ENCODE measurements at regions not wholly inside any gene's neighbourhood (a gene's known extent, or its start where the extent isn't known, plus 50 kb on each side); places are given as distances from the start of the nearest gene placed in this dataset.
"Not testable (repeated sequence)": the region's sequence is repeated elsewhere in the genome, so short reads cannot be mapped to it uniquely, and the experiment has no call there.

DNA sequence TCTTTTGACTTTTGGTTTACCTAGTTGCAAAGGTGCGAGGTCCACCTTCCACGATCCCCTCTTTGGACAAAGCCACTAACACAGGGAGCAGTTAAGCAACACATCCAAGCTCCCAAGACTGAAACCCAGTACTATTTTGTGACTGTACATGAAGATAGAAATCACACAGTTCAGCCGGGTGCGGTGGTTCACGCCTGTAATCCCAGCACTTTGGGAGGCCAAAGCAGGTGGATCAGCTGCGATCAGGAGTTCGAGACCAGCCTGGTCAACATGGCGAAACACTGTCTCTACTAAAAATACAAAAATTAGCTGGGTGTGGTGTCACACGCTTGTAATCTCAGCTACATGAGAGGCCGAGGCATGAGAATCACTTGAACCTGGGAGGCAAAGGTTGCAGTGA is 382.8 kb upstream of the AUTS2 start:
- BruUV-seq (replicated peaks); in situ Hi-C loops (cut with MboI; ENCODE audit: low sequenced_read_pairs); dilution Hi-C loops (cut with HindIII; ENCODE audit: low sequenced_read_pairs, unreplicated experiment); H3K27ac ChIP-seq (ENCODE audit: insufficient read depth, low read length); ATAC-seq (ENCODE audit: low read depth); H2BK20ac ChIP-seq (ENCODE audit: low read depth, low read length); POLR2A ChIA-PET (ENCODE audit: unreplicated experiment); H4K91ac ChIP-seq (ENCODE audit: insufficient read depth, low read depth, low read length); H3K9me1 ChIP-seq (ENCODE audit: insufficient read depth, low read length); H3K79me1 ChIP-seq (ENCODE audit: low read depth in 1 of 2, low read length in 2 of 2); H2AK9ac ChIP-seq (replicated peaks; ENCODE audit: low read depth, low read length, poor library complexity); H4K20me1 ChIP-seq (ENCODE audit: insufficient read depth, low read length); H3K4me2 ChIP-seq (ENCODE audit: low read depth, low read length); H3K18ac ChIP-seq (ENCODE audit: low read depth, low read length); H3K9ac ChIP-seq (ENCODE audit: low read depth, low read length); H3K36me3 ChIP-seq (ENCODE audit: control insufficient read depth, insufficient read depth, low read length); H2AFZ ChIP-seq (replicated peaks; ENCODE audit: low read length, poor library complexity); H3K4ac ChIP-seq (ENCODE audit: low read depth, low read length); H3K14ac ChIP-seq (replicated peaks; ENCODE audit: low read depth, low read length); H4K5ac ChIP-seq (ENCODE audit: low read depth, low read length); intact Hi-C loops (cut with micrococcal nuclease); DNase-seq; H4K8ac ChIP-seq (ENCODE audit: low read depth in 2 of 2, low read length in 2 of 2); H3K27me3 ChIP-seq (ENCODE audit: control insufficient read depth, insufficient read depth, low read length); H3K23ac ChIP-seq (ENCODE audit: low read depth, low read length); H2BK15ac ChIP-seq (ENCODE audit: low read depth, low read length); CTCF ChIA-PET; H2AK5ac ChIP-seq (ENCODE audit: low read depth, low read length); H3K56ac ChIP-seq (ENCODE audit: extremely low read depth, insufficient read depth, low read length); H3K4me1 ChIP-seq (ENCODE audit: control insufficient read depth, insufficient read depth, low read length); H3K4me3 ChIP-seq (ENCODE audit: insufficient read depth, low read depth, low read length); H2BK5ac ChIP-seq (ENCODE audit: low read depth, low read length, poor library complexity, severe bottlenecking); H2BK120ac ChIP-seq (ENCODE audit: low read depth, low read length): not testable (repeated sequence)
- WGBS, 2 experiments (ENCODE audit: extremely low coverage in 2 of 2, insufficient read length in 1 of 2): no CpG with 5 or more reads among the region's 10 CpGs
- H3K9me3 ChIP-seq (ENCODE audit: control insufficient read depth, insufficient read depth, low read length): peaks cover 16% of the 10 kb centered on the region

Measured in IMR-90 (cell line).